GM12878 (cell line): ENCODE measurements at regions not wholly inside any gene's neighbourhood (a gene's known extent, or its start where the extent isn't known, plus 50 kb on each side); places are given as distances from the start of the nearest gene placed in this dataset.
"Not testable (repeated sequence)": the region's sequence is repeated elsewhere in the genome, so short reads cannot be mapped to it uniquely, and the experiment has no call there.

Source experiments
- ATAC-seq: fragments of 200-7000 bp; cut with Tn5 transposase; 3 replicates; pipeline ENCODE4 v1.9.1; 2020; ENCODE audit warnings: mild to moderate bottlenecking, moderate library complexity
- BruUV-seq: library from RNA; stranded (reverse); fragments of 400-500 nt; replicated peaks from 2 replicates; lab custom pipeline; 2021; lab: Mats Ljungman, UMichigan
- CTCF ChIA-PET: fragments of 300-600 bp; sonication (Branson Sonifier 250); formaldehyde crosslinking; extraction: SDS; loops from one replicate; lab custom pipeline; 2021; ENCODE audit warnings: inconsistent platforms; lab: Yijun Ruan, JAX
- POLR2A ChIA-PET: fragments of 350-600 bp; formaldehyde crosslinking; extraction: SDS; loops from one replicate; lab custom pipeline; 2021; ENCODE audit warnings: inconsistent platforms; lab: Charles Lee
- RAD21 ChIA-PET: fragments of 300-600 bp; sonication (Branson Sonifier 250); formaldehyde crosslinking; loops from one replicate; lab custom pipeline; 2023; ENCODE audit warnings: antibody characterized with exemption; ENCODE audit not compliant: unreplicated experiment; lab: Charles Lee
- SMC1A ChIA-PET: fragments of 300-600 bp; sonication (Branson Sonifier 250); formaldehyde crosslinking; loops from one replicate; lab custom pipeline; 2023; ENCODE audit not compliant: unreplicated experiment, uncharacterized antibody; lab: Charles Lee
- DNase-seq: peaks from one replicate; pipeline ENCODE4 v3.0.0-alpha.2; 2011; ENCODE audit warnings: low read depth, low spot score
- FAIRE-seq: peaks from 3 replicates; lab custom pipeline; 2011; peaks lifted over from hg19 to GRCh38; lab: Jason Lieb, UNC
- H2AFZ ChIP-seq: 2 replicates; pipeline ENCODE4 v1.6.0; 2011; ENCODE audit warnings: low read depth, low read length, control low read depth; ENCODE audit not compliant: control insufficient read depth
- H3K27ac ChIP-seq: 2 replicates; pipeline ENCODE4 v1.5.1; 2011; ENCODE audit warnings: control low read depth; ENCODE audit not compliant: control insufficient read depth, insufficient read depth
- H3K27me3 ChIP-seq, 2 experiments: replicated peaks in 1 of 2; 2 replicates each; pipeline versions ENCODE4 v1.6.0 to v1.6.1; 2011; ENCODE audit warnings: low read length in 1 of 2; ENCODE audit not compliant: control insufficient read depth in 2 of 2, insufficient read depth in 2 of 2
- H3K36me3 ChIP-seq, 2 experiments: 2 replicates each; pipeline ENCODE4 v1.5.1; 2011; ENCODE audit warnings: low read length in 1 of 2; ENCODE audit not compliant: control insufficient read depth in 2 of 2, insufficient read depth in 2 of 2
- H3K4me1 ChIP-seq: 2 replicates; pipeline ENCODE4 v1.6.1; 2011; ENCODE audit warnings: mild to moderate bottlenecking, low read length, moderate library complexity, mixed read lengths; ENCODE audit not compliant: control insufficient read depth, insufficient read depth
- H3K4me2 ChIP-seq: 2 replicates; pipeline ENCODE4 v1.6.0; 2011; ENCODE audit warnings: control low read depth; ENCODE audit not compliant: control insufficient read depth, insufficient read depth
- H3K4me3 ChIP-seq: fragments of 200-600 bp; sonication (generic); 2 replicates; pipeline ENCODE4 v1.5.1; 2016
- H3K79me2 ChIP-seq: 2 replicates; pipeline ENCODE4 v1.6.0; 2011; ENCODE audit warnings: low read length; ENCODE audit not compliant: control insufficient read depth, insufficient read depth
- H3K9ac ChIP-seq: 2 replicates; pipeline ENCODE4 v1.8.0; 2011; ENCODE audit warnings: low read length, control low read depth, mixed read lengths; ENCODE audit not compliant: control insufficient read depth, insufficient read depth
- H3K9me3 ChIP-seq: replicated peaks from 3 replicates; pipeline ENCODE4 v1.5.1; 2011; ENCODE audit warnings: mild to moderate bottlenecking, low read length; ENCODE audit not compliant: control insufficient read depth, insufficient read depth
- H4K20me1 ChIP-seq: 2 replicates; pipeline ENCODE4 v1.6.0; 2011; ENCODE audit not compliant: control insufficient read depth, insufficient read depth
- RAD21 ChIP-seq: IDR thresholded peaks from 2 replicates; pipeline ENCODE4 v1.6.1; 2011; ENCODE audit warnings: mild to moderate bottlenecking, low read depth, low read length, moderate library complexity; ENCODE audit not compliant: insufficient read depth
- SMC3 ChIP-seq: IDR thresholded peaks from 2 replicates; pipeline ENCODE4 v1.6.1; 2011; ENCODE audit warnings: low read length, improper control_type of control experiment, borderline replicate concordance
- ZNF384 ChIP-seq: IDR thresholded peaks from 2 replicates; pipeline ENCODE4 v1.6.1; 2012; ENCODE audit warnings: low read depth, mild to moderate bottlenecking, low read length, improper control_type of control experiment, borderline replicate concordance
- WGBS: methylation state at CpG from one replicate; pipeline ENCODE4 v1.1.6; 2016; ENCODE audit warnings: low lambda C conversion rate; ENCODE audit not compliant: insufficient replicate concordance, insufficient coverage; ENCODE audit errors: missing lambda C conversion rate; 5-methylcytosine and 5-hydroxymethylcytosine counted together
- in situ Hi-C: fragments of 300-500 bp; cut with MboI; formaldehyde crosslinking; loops from 9 replicates; pipeline ENCODE4 v1.14.3; 2018; ENCODE audit warnings: mixed read lengths
- intact Hi-C: fragments of 100-400 bp; cut with micrococcal nuclease; formaldehyde crosslinking; loops from one replicate; pipeline ENCODE4 v1.14.2; 2022; ENCODE audit not compliant: unreplicated experiment
- TF ChIP-seq, protein P1 (sequence below), 3 experiments: IDR thresholded peaks in 2 of 3; conservative IDR thresholded peaks in 1 of 3; 2 replicates each; pipeline ENCODE4 v1.5.1; 2011; ENCODE audit warnings: low read depth in 3 of 3, low read length in 3 of 3, mild to moderate bottlenecking in 3 of 3, control low read depth in 2 of 3, moderate library complexity in 2 of 3, inconsistent platforms in 1 of 3, mixed read lengths in 1 of 3; ENCODE audit not compliant: control insufficient read depth in 2 of 3, insufficient read depth in 1 of 3; ENCODE audit errors: extremely low read depth in 1 of 3

DNA sequence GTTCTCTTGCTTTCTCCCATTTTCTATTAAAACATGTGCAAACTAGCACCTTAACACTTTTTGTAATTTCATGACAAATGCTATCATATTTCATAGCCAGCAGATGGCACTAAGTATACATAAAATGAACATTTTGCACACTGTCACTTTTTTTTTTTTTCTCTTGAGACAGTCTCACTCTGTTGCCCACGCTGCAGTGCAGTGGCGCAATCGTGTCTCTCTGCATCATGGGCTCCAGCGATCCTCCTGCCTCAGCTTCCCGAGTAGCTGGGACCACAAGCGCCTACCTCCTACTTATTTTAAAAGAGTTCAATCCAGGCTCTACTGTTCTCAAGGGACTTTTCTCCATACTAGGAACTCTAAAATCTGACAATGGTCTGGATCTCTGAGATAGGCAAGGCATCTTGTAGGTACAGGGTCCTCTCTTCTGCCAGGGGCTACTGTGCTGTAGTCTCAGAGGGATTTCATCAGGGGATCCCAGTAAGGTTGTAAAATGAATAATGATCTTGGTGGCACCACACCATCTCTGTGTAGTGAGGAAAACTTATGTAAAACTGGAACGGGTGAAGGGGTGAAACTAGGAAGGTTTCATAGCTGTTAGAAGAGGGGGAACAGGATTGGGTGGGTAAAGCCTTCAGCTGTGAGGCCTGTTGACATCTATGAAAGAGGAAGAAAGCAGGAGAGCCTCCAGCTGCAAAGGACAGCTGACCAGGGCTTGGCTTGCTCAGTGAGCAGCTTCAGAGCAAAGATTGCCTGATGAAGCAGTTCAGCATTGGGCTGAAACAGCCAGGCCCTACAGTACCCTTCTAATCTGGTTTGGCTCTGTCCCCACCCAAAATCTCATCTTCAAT, 196.9 kb downstream of the AVL9 start:
- H4K20me1 ChIP-seq, BruUV-seq, H3K4me1 ChIP-seq, H3K9ac ChIP-seq, DNase-seq, H3K36me3 ChIP-seq, H3K27ac ChIP-seq, POLR2A ChIA-PET, H3K27me3 ChIP-seq, H3K9me3 ChIP-seq, RAD21 ChIA-PET, H3K79me2 ChIP-seq: not testable (repeated sequence)
- ChIA-PET SMC1A (interaction anchor here (2.7 kb wide), 1 partner anchor 416 kb away, joined by 11 read pairs; no protein-coding TSS in a partner anchor), CTCF (interaction anchor here (1.1 to 2.1 kb wide), 3 partner anchors 155 to 1240 kb away, joined by 4 to 13 read pairs (median 5); no protein-coding TSS in a partner anchor)
- FAIRE-seq (peak; percentile 7), ATAC-seq (peak; percentile 98)
- in situ Hi-C loops (loop anchor here (10.0 kb wide), 2 partner anchors 363 to 413 kb away; partner anchors contain the start of gene RP9), intact Hi-C loops (loop anchor here (2.0 to 5.0 kb wide), 2 partner anchors 360 to 415 kb away; no protein-coding TSS in a partner anchor)
- peak overlapping the region; percentile 68 for H3K4me2 ChIP-seq
- H3K4me3 ChIP-seq = peak overlapping the region; percentile 35; the same call in 1 of the 2 replicates
- peak; percentile 39; the same call in 1 of the 2 replicates for TF ChIP-seq RAD21
- TF ChIP-seq ZNF384 = peak; percentile 90
- TF ChIP-seq, protein P1, sequence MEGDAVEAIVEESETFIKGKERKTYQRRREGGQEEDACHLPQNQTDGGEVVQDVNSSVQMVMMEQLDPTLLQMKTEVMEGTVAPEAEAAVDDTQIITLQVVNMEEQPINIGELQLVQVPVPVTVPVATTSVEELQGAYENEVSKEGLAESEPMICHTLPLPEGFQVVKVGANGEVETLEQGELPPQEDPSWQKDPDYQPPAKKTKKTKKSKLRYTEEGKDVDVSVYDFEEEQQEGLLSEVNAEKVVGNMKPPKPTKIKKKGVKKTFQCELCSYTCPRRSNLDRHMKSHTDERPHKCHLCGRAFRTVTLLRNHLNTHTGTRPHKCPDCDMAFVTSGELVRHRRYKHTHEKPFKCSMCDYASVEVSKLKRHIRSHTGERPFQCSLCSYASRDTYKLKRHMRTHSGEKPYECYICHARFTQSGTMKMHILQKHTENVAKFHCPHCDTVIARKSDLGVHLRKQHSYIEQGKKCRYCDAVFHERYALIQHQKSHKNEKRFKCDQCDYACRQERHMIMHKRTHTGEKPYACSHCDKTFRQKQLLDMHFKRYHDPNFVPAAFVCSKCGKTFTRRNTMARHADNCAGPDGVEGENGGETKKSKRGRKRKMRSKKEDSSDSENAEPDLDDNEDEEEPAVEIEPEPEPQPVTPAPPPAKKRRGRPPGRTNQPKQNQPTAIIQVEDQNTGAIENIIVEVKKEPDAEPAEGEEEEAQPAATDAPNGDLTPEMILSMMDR (IDR thresholded peaks at IDR 0.05 in 2 of 3, conservative IDR thresholded peaks at IDR 0.05 in 1 of 3; ENCODE audit: control insufficient read depth in 2 of 3, extremely low read depth in 1 of 3, insufficient read depth in 1 of 3, low read depth in 3 of 3, low read length in 3 of 3) = peak in 2 of 3 experiments; percentile 20 to 31; a peak in 2 of 6 replicates
- peak; percentile 29; the same call in 1 of the 2 replicates for TF ChIP-seq SMC3
- H2AFZ ChIP-seq = peak overlapping the region; percentile 58
- WGBS = 1% methylated on average over 7 of the region's 7 CpGs

DNA sequence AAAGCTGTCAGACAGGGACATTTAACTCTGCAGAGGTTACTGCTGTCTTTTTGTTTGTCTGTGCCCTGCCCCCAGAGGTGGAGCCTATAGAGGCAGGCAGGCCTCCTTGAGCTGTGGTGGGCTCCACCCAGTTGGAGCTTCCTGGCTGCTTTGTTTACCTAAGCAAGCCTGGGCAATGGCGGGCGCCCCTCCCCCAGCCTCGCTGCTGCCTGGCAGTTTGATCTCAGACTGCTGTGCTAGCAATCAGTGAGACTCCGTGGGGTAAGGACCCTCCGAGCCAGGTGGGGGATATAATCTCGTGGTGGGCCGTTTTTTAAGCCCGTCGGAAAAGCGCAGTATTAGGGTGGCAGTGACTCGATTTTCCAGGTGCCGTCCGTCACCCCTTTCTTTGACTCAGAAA, 192.8 kb downstream of the AVL9 start:
- CTCF ChIA-PET, SMC1A ChIA-PET, H3K79me2 ChIP-seq, in situ Hi-C loops, H3K27ac ChIP-seq, RAD21 ChIA-PET, DNase-seq, H3K27me3 ChIP-seq, H3K36me3 ChIP-seq, FAIRE-seq, intact Hi-C loops, H3K4me2 ChIP-seq, H3K4me3 ChIP-seq, H4K20me1 ChIP-seq, POLR2A ChIA-PET, H2AFZ ChIP-seq, ATAC-seq, H3K4me1 ChIP-seq, H3K9me3 ChIP-seq, BruUV-seq, H3K9ac ChIP-seq: not testable (repeated sequence)
- 89% methylated on average over 13 of the region's 13 CpGs for WGBS
